LNCAP (cell line): ENCODE measurements at regions not wholly inside any gene's neighbourhood (a gene's known extent, or its start where the extent isn't known, plus 50 kb on each side); places are given as distances from the start of the nearest gene placed in this dataset.

ENCODE experiments used
- TF ChIP-seq, protein P1 (sequence below): fragments of 450-650 bp; IDR thresholded peaks from 2 replicates; pipeline ENCODE4 v1.5.1; 2017; ENCODE audit warnings: mild to moderate bottlenecking

DNA sequence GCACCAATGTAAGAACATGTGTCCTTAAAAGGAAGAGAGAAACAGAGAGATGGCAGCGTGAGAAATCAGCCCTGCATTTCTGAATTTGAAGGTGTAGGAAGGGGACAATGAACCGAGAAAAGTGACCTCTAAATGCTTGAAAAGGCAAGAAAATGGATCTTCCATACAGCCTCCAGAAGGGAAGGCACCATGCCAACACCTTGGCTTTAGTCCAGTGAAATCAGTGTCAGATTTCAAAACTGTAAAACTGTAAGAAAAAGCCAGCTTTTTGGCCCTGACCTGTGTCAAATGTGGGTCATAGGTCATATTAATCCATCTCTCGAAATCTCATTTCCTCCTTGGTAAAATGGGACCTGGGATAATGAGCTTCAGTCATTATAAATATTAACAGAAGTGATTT lies 762.3 kb downstream of the DCDC2C start:
- TF ChIP-seq, protein P1, sequence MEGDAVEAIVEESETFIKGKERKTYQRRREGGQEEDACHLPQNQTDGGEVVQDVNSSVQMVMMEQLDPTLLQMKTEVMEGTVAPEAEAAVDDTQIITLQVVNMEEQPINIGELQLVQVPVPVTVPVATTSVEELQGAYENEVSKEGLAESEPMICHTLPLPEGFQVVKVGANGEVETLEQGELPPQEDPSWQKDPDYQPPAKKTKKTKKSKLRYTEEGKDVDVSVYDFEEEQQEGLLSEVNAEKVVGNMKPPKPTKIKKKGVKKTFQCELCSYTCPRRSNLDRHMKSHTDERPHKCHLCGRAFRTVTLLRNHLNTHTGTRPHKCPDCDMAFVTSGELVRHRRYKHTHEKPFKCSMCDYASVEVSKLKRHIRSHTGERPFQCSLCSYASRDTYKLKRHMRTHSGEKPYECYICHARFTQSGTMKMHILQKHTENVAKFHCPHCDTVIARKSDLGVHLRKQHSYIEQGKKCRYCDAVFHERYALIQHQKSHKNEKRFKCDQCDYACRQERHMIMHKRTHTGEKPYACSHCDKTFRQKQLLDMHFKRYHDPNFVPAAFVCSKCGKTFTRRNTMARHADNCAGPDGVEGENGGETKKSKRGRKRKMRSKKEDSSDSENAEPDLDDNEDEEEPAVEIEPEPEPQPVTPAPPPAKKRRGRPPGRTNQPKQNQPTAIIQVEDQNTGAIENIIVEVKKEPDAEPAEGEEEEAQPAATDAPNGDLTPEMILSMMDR = no peak

DNA sequence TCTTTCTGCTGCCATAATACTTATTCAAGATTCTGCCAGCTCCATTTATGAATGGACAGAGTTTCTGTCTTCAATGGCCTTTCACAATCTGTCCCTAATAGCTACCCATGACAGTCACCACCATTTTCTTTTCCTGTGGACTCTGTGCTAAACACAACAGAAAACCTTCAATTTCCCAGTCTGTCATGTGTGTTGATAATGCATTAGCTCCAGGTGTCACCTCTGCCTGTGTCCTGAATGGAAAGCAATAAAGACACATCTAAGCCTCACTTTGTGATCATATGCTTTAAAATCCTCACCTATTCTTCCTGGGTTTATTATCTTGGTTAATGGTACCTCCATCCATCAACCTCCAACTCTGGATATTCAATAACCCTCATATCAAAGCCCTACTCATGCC lies 772.2 kb downstream of the DCDC2C start:
- TF ChIP-seq, protein P1 = no peak

DNA sequence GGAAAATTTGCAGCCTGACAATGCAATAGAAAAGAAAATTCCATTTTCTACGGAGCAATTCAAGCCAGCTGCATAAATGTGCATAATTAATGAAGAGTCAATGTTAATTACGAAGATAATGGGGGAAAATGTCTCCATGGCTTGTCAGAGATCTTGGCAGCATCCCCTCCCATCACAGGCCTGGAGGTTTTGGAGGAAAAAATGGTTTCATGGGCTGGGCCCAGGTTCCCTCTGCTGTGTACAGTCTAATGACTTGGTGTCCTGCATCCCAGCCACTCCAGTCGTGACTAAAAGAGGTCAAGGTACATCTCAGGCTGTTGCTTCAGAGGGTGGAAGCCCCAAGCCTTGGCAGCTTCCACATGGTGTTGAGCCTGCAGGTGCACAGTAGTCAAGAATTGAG lies 779.7 kb downstream of the DCDC2C start:
- TF ChIP-seq, protein P1 = no peak

- TF ChIP-seq, protein P1 = no peak
These were observed 783.6 kb downstream of the DCDC2C start for GRCh38 chr2:4486971-4487370.

GRCh38 chr2:4499316-4500030 lies 796.1 kb downstream of the DCDC2C start:
- TF ChIP-seq, protein P1 = no peak

DNA sequence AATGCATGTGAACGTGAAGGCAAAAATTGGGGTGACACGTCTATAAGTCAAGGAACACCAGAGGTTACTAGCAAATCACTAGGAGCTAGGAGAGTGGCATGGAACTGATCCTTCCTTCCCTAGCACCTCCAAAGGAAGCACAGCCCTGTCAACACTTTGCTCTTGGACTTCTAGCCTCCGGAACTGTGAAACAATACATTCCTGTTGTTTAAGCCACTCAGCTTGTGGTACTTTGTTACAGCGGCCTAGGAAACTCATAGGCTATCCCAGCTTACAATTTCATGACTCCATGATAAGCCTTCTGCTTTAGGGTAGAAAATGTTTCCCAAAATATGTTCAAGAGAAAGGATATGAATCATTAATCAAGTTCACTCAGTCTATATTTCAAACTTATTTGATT lies 798.1 kb downstream of the DCDC2C start:
- TF ChIP-seq, protein P1 = no peak

- TF ChIP-seq, protein P1 = no peak
These were observed 799.0 kb downstream of the DCDC2C start for GRCh38 chr2:4502230-4502843.
